OCI-LY7 (cell line): ENCODE measurements at regions not wholly inside any gene's neighbourhood (a gene's known extent, or its start where the extent isn't known, plus 50 kb on each side); places are given as distances from the start of the nearest gene placed in this dataset.

ENCODE experiments used
- BruUV-seq: library from RNA; stranded (reverse); fragments of 400-500 nt; replicated peaks from 2 replicates; lab custom pipeline; 2021; lab: Mats Ljungman, UMichigan
- CTCF ChIA-PET: fragments of 300-600 bp; sonication (Branson Sonifier 250); formaldehyde crosslinking; loops from one replicate; lab custom pipeline; 2022; ENCODE audit warnings: antibody characterized with exemption; ENCODE audit not compliant: unreplicated experiment; lab: Charles Lee
- POLR2A ChIA-PET: fragments of 300-600 bp; sonication (Branson Sonifier 250); formaldehyde crosslinking; loops from one replicate; lab custom pipeline; 2022; ENCODE audit warnings: antibody characterized with exemption; lab: Charles Lee
- DNase-seq: peaks from one replicate; pipeline ENCODE4 v3.0.0-alpha.2; 2015; ENCODE audit warnings: low spot score
- H2AFZ ChIP-seq: fragments of 200-600 bp; sonication (generic), shearing (Covaris generic); 2 replicates; pipeline ENCODE4 v1.6.1; 2014; ENCODE audit warnings: mild to moderate bottlenecking, antibody characterized with exemption, low read length, moderate library complexity
- H3K27ac ChIP-seq: fragments of 200-600 bp; sonication (generic); 2 replicates; pipeline ENCODE4 v1.5.1; 2014; ENCODE audit warnings: mixed run types, low read depth, mild to moderate bottlenecking, moderate library complexity, low read length, inconsistent platforms; ENCODE audit not compliant: poor library complexity, severe bottlenecking
- H3K36me3 ChIP-seq: fragments of 200-600 bp; sonication (generic); 2 replicates; pipeline ENCODE4 v1.6.1; 2014; ENCODE audit warnings: mild to moderate bottlenecking, antibody characterized with exemption, low read length, moderate library complexity, mixed read lengths; ENCODE audit not compliant: insufficient read depth
- H3K4me1 ChIP-seq: fragments of 200-600 bp; sonication (generic); 2 replicates; pipeline ENCODE4 v1.5.1; 2014; ENCODE audit warnings: mild to moderate bottlenecking, low read length; ENCODE audit not compliant: insufficient read depth, poor library complexity, severe bottlenecking
- H3K4me2 ChIP-seq: fragments of 200-600 bp; sonication (generic); 2 replicates; pipeline ENCODE4 v1.6.1; 2014; ENCODE audit warnings: mild to moderate bottlenecking, low read length
- H3K4me3 ChIP-seq: fragments of 200-600 bp; sonication (generic); 2 replicates; pipeline ENCODE4 v1.5.1; 2014; ENCODE audit warnings: mild to moderate bottlenecking, low read depth, low read length; ENCODE audit not compliant: poor library complexity, severe bottlenecking
- H3K79me2 ChIP-seq: fragments of 200-600 bp; sonication (generic); 2 replicates; pipeline ENCODE4 v1.6.1; 2016; ENCODE audit warnings: low read depth, mild to moderate bottlenecking, low read length, moderate library complexity, mixed read lengths; ENCODE audit not compliant: insufficient read depth
- H3K9me2 ChIP-seq: fragments of 200-600 bp; sonication (generic); 2 replicates; pipeline ENCODE4 v1.6.1; 2016; ENCODE audit warnings: mild to moderate bottlenecking, low read length, mixed read lengths; ENCODE audit not compliant: insufficient read depth
- H3K9me3 ChIP-seq: fragments of 200-600 bp; sonication (generic); 2 replicates; pipeline ENCODE4 v1.6.1; 2014; ENCODE audit warnings: mild to moderate bottlenecking, mixed run types, low read length, mixed read lengths
- H4K20me1 ChIP-seq: fragments of 200-600 bp; sonication (generic); 2 replicates; pipeline ENCODE4 v1.6.1; 2014; ENCODE audit warnings: mild to moderate bottlenecking, antibody characterized with exemption, low read length, moderate library complexity, mixed read lengths; ENCODE audit not compliant: insufficient read depth
- EZH2phosphoT487 ChIP-seq: fragments of 200-600 bp; sonication (generic); IDR thresholded peaks from 2 replicates; pipeline ENCODE4 v1.6.1; 2018; ENCODE audit warnings: low read depth, borderline replicate concordance, mild to moderate bottlenecking, mixed run types, antibody characterized with exemption, low read length, moderate library complexity, mixed read lengths
- intact Hi-C: fragments of 100-400 bp; cut with micrococcal nuclease; formaldehyde crosslinking; loops from one replicate; pipeline ENCODE4 v1.10.0; 2022; ENCODE audit not compliant: unreplicated experiment
- TF ChIP-seq, protein P1 (sequence below): fragments of 200-600 bp; sonication (generic); conservative IDR thresholded peaks from 2 replicates; pipeline ENCODE4 v1.5.1; 2014; ENCODE audit warnings: mild to moderate bottlenecking, antibody characterized with exemption, low read length, moderate library complexity, mixed read lengths

DNA sequence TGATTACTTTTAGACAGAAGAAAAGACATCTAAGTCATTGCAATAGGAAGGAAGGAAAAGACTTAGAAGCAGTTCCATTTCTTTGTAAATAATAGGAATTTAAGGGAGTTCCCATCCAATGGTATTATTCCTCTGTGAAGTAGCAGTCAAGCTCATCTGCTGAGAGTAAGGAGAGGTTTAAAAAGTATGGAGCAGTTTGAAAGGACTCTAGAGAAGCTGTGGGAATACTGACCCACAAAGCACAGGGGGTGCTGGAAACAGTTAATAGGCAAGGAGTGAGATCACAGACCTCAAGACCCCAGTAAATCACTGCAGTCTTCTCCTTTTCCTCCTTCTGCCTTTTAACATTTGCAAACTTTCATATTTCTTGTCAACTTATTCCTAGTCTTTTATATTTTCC is 428.5 kb downstream of the ADAMTS20 start:
- Histone ChIP-seq H3K4me3 (no peak overlapping the region), H3K9me2 (no peaks in the 10 kb centered on the region), H3K79me2 (no peaks in the 10 kb centered on the region), H2AFZ (no peak overlapping the region), H3K9me3 (no peaks in the 10 kb centered on the region), H3K4me2 (no peak overlapping the region), H3K36me3 (no peaks in the 10 kb centered on the region), H3K4me1 (no peaks in the 10 kb centered on the region), H4K20me1 (no peaks in the 10 kb centered on the region), H3K27ac (no peak overlapping the region)
- TF ChIP-seq, protein P1, sequence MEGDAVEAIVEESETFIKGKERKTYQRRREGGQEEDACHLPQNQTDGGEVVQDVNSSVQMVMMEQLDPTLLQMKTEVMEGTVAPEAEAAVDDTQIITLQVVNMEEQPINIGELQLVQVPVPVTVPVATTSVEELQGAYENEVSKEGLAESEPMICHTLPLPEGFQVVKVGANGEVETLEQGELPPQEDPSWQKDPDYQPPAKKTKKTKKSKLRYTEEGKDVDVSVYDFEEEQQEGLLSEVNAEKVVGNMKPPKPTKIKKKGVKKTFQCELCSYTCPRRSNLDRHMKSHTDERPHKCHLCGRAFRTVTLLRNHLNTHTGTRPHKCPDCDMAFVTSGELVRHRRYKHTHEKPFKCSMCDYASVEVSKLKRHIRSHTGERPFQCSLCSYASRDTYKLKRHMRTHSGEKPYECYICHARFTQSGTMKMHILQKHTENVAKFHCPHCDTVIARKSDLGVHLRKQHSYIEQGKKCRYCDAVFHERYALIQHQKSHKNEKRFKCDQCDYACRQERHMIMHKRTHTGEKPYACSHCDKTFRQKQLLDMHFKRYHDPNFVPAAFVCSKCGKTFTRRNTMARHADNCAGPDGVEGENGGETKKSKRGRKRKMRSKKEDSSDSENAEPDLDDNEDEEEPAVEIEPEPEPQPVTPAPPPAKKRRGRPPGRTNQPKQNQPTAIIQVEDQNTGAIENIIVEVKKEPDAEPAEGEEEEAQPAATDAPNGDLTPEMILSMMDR = no peak
- no peak for TF ChIP-seq EZH2phosphoT487
- DNase-seq = no peak
- CTCF ChIA-PET = no interaction called here
- POLR2A ChIA-PET = no interaction called here
- intact Hi-C loops = no loop called here
- BruUV-seq = no TSS peak

DNA sequence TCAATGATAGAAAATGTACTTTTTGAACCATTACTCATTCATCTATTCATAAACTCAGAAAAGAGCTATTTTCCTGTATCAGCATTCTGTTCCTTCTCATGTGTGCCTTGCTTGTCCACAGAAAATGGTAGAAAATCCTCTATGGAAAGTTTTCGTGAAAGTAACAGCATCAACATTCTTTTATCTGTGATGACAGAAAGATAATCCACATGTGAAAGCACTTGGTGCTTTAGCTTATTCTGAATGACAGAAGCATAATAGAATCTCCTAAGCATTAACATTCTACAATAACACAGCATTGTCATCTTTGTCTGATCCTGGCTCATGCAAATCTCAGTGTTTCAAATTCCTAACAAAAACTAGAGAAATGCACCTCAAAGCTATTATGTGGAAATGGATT is 431.9 kb downstream of the ADAMTS20 start:
- POLR2A ChIA-PET = no interaction called here
- H2AFZ ChIP-seq = no peak overlapping the region
- TF ChIP-seq EZH2phosphoT487 = no peak
- TF ChIP-seq, protein P1 = no peak

DNA sequence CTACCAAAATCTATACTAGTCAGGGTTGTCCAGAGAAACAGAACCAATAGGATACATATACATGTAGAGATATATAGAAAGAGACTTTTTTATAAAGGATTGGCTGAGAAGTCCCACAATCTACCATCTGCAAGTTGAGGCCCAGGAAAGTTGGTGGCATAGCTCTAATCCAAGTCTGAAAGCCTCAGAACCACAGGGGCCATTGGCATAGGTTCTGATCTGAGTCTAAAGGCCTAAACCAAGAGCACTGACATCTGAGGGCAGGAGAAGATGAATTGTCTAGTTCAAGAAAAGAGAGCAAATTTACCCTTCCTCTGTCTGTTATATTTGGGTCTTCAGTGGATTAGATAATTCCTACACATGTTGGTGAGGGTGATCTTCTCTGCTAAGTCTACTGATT is 433.1 kb downstream of the ADAMTS20 start:
- Histone ChIP-seq H3K9me3 (no peaks in the 10 kb centered on the region), H3K4me2 (no peak overlapping the region), H2AFZ (no peak overlapping the region), H3K79me2 (no peaks in the 10 kb centered on the region), H3K4me3 (no peak overlapping the region), H3K9me2 (no peaks in the 10 kb centered on the region), H3K36me3 (no peaks in the 10 kb centered on the region), H3K4me1 (no peaks in the 10 kb centered on the region), H4K20me1 (no peaks in the 10 kb centered on the region), H3K27ac (no peak overlapping the region)
- ChIA-PET CTCF (no interaction called here), POLR2A (no interaction called here)
- BruUV-seq = no TSS peak
- DNase-seq = no peak
- intact Hi-C loops = no loop called here
- TF ChIP-seq, protein P1 = no peak
- no peak for TF ChIP-seq EZH2phosphoT487

More for the DNA sequence above, 431.9 kb downstream of the ADAMTS20 start:
- intact Hi-C loops = no loop called here
- no peak for DNase-seq
- no TSS peak for BruUV-seq
- H3K36me3 ChIP-seq = no peaks in the 10 kb centered on the region
- H3K27ac ChIP-seq = no peak overlapping the region
- CTCF ChIA-PET = no interaction called here
- H3K4me1 ChIP-seq = no peaks in the 10 kb centered on the region
- H3K4me3 ChIP-seq = no peak overlapping the region
- no peaks in the 10 kb centered on the region for H3K9me3 ChIP-seq
- no peak overlapping the region for H3K4me2 ChIP-seq
- H3K9me2 ChIP-seq = no peaks in the 10 kb centered on the region
- H4K20me1 ChIP-seq = no peaks in the 10 kb centered on the region
- no peaks in the 10 kb centered on the region for H3K79me2 ChIP-seq
